A673 (cell line): ENCODE measurements at regions not wholly inside any gene's neighbourhood (a gene's known extent, or its start where the extent isn't known, plus 50 kb on each side); places are given as distances from the start of the nearest gene placed in this dataset.

Source experiments
- EZH2 ChIP-seq: fragments of 200-600 bp; sonication (generic); IDR thresholded peaks from 2 replicates; pipeline ENCODE4 v1.6.1; 2017; ENCODE audit warnings: borderline replicate concordance, low read depth, mild to moderate bottlenecking, mixed read lengths, antibody characterized with exemption, low read length; ENCODE audit not compliant: poor library complexity, severe bottlenecking
- TF ChIP-seq, protein P1 (sequence below): fragments of 300-800, 200-600 bp; sonication (generic); conservative IDR thresholded peaks from 2 replicates; pipeline ENCODE4 v1.5.1; 2017; ENCODE audit warnings: low read depth, mild to moderate bottlenecking, antibody characterized with exemption, low read length, moderate library complexity, mixed read lengths

DNA sequence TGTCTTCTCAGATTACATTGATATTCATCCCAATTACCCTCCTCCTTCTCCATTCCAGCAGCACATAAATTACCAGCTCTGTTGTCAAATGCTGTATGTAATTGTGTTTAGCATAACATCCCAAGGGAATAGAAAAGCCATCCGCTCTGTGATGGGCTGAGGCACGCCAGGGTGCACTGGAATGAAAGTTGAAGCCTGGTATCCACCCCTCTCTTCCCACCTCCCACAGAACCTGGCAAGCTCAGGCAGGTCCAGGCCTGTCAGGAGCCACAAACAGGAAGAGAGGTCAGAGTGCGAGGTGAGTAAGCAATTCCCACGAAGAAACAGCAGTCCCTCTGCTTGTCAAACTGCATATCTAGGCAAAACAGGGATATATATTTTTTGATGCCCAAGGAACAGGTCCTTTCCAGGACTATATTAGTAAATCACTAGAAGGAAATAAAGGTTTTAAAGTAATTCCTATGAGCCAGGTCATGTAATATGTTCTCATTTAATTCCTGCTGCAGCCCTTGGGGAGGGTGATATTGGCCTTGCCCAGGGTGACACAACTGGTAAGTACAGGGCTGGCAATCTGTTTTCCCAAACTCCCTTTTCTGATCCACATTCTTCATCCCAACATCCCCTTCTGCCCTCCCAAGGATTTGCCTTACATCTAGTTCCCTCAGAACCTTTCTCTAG lies 155.6 kb upstream of the GHITM start:
- TF ChIP-seq, protein P1, sequence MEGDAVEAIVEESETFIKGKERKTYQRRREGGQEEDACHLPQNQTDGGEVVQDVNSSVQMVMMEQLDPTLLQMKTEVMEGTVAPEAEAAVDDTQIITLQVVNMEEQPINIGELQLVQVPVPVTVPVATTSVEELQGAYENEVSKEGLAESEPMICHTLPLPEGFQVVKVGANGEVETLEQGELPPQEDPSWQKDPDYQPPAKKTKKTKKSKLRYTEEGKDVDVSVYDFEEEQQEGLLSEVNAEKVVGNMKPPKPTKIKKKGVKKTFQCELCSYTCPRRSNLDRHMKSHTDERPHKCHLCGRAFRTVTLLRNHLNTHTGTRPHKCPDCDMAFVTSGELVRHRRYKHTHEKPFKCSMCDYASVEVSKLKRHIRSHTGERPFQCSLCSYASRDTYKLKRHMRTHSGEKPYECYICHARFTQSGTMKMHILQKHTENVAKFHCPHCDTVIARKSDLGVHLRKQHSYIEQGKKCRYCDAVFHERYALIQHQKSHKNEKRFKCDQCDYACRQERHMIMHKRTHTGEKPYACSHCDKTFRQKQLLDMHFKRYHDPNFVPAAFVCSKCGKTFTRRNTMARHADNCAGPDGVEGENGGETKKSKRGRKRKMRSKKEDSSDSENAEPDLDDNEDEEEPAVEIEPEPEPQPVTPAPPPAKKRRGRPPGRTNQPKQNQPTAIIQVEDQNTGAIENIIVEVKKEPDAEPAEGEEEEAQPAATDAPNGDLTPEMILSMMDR: no peak
- no peak for TF ChIP-seq EZH2
